HG02885 (cell line): ENCODE measurements at regions not wholly inside any gene's neighbourhood (a gene's known extent, or its start where the extent isn't known, plus 50 kb on each side); places are given as distances from the start of the nearest gene placed in this dataset.

Source experiments
- ATAC-seq: cut with Tn5 transposase; IDR thresholded peaks from one replicate; pipeline ENCODE4 v1.9.1; 2021; ENCODE audit warnings: mild to moderate bottlenecking; ENCODE audit not compliant: unreplicated experiment, poor library complexity

DNA sequence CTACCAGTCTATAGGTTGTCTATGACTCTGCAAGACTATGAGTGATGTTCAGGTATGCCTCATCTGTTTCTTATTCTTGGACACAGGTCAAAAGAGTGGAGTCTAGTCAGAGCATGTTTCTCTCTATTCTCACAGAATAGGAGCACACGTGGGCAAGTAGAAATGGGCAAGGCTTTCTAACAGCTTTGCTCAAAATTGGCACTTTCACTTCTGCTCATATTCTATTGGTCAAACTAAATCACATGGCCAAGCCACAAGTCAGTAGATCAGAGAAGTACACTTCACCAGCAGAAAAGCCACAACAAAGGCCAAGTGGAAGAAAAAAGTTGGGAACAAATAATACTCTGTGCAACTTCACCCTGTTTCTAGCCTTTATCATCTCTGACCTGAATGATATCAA lies 354.5 kb upstream of the SYNCRIP start:
- ATAC-seq, result peak; percentile 62

DNA sequence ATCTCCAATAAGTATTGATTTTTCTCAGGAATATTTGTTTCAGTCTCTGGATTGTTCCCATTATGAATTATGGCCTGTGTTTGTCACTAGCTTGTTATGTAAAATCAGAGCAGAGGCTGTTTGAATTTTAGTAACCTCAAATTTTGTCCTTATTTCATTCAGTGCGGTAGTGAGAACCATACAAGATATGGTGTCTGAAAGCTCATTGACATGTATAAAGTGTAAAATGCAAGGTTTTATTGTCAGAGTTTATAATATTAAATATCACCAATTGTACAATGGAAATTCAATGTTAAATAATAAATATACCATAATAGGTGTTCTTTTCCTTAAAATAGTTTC lies 353.3 kb upstream of the SYNCRIP start:
- no peak for ATAC-seq

DNA sequence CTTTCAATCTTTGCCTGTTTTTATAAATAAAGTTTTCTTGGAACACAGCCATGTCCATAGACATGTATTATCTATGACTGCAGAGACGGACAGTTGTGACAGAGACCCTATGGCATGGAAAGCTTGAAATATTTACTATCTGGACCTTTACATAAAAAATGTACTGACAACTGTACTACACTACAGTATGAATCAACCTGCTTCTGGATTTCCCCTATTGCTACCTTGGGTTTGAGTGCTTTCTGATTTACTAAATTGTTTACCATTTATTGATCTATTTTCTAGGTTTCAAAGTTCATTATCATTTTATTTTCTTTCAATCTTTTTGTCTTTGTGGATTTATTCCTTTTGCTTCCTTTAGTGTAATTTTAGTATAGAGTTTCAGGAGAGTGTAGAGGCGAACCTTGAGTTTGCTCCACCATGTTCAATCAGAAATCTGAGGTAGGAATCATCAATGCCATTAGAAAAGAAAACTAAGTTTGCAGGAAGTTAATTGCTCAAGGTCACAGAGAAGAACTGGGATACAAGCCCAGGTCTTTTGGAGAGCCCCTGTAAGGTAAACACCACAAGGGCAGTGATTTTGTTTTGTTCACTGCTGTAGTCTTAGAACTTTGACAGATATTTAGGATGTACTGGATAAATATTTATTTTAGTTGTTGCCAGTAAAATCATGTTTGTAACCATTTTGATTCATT lies 352.8 kb upstream of the SYNCRIP start:
- no peak for ATAC-seq

DNA sequence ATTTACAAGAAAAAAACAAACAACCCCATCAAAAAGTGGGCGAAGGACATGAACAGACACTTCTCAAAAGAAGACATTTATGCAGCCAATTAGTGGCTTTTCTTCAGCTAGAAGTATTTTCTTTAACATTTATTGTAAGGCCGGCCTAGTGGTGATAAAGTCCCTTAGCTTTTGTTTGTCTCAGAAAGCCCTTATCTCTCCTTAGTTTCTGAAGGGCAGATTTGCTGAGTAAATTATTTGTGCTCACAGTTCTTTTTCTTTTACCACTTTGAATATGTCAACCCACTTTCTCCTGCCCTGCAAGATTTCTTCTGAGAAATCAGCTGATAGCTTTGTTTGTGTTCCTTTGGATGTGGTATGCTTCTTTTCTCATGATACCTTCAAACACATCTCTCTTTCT lies 344.0 kb upstream of the SYNCRIP start:
- ATAC-seq, result no peak

DNA sequence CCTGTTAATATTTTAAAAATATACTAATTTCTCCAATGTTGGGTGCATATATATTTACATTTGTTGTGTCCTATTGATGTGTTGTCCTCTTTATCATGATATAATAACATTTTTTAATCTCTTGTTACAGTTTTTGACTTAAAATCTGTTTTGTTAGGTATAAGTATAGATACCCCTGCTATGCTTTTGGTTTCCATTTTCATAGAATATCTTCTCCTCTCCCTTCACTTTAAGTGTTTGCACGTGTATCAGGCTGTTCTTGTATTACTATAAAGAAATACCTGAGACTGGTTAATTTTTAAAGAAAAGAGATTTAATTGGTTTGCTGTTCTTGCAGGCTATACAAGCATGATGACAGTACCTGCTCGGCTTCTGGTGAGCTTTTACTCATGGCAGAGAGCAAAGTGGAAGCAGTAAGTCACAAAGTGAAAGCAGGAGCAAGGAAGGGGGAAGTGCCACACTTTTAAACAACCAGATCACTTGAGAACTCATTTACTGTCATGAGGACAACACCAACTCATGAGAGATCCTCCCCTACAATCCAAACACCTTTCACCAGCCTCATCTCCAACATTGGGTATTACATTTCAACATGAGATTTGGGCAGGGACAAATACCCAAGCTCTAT lies 340.5 kb upstream of the SYNCRIP start:
- ATAC-seq, result peak; percentile 76

DNA sequence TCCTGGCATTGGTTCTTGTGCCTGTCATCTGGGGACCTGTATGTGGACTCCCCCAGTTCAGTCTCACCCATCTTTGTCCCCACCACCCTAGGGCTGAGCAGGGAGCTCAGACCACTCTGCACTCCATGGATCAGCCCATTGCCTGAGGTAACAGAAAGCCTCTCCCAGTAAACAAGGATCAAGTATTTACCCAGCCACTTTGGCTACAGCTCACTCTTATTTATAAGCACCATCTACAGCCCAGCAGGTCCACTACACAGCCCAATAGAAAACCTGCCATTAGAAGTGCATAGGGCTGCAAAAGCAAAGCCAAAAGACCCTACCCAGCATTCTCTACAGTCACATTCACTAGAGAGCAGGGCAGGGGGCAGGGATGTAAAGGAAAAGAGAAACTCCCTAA lies 335.0 kb upstream of the SYNCRIP start:
- no peak for ATAC-seq

DNA sequence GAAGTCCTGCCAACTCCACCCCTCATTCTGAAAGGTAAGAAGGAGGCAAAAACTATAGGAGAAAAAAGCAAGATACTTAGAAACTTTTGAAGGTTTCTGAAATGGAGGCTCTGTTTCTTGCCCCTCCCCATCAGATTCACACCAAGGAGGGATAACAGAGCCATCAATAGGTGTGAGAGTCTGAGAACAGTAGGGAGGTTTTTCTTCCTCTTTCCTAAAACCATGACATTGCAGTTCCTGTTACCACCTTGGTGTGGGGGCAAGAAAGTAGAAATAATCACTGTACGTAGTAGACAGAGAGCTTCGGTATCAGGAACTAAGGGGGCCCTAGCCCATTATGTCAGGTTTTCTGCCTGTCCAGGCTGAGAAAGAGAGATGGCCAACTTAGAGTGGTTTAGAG lies 333.3 kb upstream of the SYNCRIP start:
- peak; percentile 85 for ATAC-seq

DNA sequence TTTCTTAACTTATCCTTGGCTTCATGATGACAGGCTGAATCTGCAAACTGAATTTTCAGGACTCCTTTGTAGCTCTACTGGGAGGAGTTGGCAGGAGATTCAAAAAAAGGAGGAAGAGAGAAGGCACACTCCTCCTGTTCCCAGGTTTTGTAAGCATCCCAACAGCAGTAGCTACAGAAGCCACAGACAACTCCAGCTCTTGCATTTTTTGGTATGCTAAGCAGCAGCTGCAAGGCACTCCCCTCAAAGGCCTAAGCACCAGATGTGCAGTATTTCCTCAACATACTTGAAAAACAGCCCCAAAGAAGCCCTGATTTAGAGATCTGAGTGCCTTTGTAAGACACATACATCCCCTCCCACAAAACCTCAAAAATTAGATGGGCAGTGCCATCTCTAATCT lies 328.6 kb upstream of the SYNCRIP start:
- no peak for ATAC-seq

DNA sequence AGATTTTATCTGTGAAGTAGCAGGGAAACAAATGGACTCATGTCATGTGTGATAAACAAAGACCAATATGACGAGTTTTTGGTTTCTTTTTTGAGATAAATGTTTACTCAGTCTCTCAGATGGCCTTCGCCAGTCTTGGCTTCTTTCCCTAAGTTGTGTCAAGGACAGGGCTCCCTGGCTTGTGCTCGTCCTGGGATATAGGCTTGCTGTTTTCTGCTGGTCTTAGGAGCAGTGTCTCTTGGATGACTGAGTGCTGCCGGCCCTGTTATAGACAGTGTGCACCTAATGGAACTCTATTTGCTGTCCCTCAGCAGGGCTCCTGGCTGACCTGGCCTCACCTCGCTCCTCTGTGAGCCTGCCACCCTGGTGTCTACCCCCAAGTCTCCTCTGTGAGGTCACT lies 324.1 kb upstream of the SYNCRIP start:
- no peak for ATAC-seq

DNA sequence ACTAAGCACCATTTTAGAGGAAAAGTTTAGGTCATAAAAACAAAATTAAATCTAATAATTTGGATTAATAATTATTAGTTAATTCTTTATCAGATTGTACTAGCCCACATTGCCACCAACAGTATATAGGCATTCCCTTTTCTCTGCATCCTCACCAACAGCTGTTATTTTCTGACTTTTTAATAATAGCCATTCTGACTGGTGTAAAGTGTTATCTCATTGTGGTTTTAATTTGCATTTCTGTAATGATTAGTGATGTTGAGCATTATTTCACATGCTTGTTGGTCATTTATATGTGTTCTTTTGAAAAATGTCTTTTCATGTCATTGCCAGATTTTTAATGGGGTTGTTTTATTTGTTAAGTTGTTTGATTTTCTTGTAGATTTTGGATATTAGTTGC lies 319.1 kb upstream of the SYNCRIP start:
- ATAC-seq, result no peak

DNA sequence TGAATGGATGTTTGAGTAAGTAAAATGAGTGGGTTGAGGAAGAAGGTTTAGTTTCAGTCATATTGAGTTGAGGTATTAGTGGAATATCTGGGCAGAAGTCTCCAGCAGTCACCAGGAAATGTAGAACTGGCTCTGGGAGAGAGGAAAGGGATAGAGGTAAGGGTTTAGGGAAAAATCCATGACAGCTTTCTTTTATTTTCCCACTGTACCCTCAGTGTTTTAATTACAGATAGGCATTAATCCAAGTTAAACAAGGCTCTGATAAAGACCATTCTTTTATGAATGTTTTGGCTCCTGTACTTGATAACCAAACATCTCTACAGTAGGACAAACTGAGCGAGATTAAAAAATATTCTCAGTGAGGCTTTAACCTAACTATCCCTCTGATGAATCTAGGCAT lies 318.4 kb upstream of the SYNCRIP start:
- no peak for ATAC-seq

DNA sequence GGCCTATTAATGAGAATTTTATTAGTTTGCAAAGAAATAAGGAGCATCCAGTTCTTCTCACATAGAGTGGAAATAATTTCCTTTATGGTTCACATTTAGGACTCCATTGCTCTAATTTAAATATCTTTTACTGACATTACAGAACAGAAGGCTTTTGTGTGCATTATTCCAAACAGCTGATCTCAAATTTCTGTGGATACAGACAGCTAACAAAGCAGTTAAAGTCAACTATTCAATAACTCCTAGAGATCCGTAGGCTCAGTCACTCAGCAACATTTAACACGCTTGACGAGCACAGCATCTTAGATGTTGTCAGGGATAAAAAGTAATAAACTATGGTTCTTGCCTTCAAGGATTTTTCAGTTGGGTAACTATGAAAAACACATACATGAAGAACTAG lies 305.8 kb upstream of the SYNCRIP start:
- no peak for ATAC-seq

DNA sequence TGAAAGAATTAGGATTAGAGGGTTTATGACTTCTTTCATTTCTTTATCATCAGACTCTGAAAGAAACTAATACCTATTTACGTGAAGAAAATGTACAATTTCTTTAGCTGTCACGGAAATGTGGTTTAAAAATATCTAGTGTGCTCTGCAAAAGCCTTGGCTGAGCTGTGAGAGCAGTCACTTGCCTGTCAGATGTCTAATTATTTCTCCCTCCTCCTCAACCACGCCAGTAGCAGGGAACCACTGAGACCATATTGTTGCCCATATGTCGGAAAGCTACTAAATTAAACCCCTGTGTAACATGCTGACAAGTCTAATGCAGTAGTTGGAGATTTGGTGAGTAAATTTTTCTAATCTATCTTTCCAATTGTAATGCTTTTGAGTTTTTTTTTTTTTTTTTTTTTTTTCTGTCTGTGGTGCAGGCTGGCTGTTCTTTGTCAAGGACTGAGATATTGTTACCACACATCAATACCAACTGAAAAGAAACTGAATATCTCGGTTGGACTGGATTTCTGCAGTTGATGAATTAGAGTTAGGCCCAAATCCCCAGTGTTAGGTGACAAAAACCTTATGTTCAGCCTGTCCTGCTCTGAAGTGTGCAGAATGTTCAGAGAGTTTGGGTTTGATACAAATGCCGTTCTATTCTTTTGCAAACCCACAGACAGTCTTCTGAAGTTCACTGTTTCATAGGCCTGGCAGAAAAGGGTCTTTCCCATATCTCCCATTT lies 302.9 kb upstream of the SYNCRIP start:
- no peak for ATAC-seq

DNA sequence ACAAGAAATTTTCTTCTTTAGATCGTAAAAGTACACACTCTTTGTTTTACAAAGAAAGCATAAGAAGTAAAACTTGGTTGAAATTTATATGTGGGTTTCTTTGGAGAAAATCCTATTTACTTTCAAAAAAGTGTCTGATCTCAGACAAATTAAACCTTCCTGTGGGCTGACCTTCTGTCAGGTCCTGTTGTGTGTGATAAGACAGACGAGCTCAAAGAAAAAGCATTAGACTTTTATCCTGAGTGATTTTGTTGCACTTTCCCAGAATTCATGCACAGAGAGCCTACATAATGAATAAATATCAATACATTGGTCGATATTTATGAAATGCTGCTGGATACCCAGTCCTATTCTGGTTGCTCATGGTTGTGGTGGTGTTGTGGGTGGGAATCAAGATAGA lies 302.1 kb upstream of the SYNCRIP start:
- ATAC-seq, result no peak

DNA sequence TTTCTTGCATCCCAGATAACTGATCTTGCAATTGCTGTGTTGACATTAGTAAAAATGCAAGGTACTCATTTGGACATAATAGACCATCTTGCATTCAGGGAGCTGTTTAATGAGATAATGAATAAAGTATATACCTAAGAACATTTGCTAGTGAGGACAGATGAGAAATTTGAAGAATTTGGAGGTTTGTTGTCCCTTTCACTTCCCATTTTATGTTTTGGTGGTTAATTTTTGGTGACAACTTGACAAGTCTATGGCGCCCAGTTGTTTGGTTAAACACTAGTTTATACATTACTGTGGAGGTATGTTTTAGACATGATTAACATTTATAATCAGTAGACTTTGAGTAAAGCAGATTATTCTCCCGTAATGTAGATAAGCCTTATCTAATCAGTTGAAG lies 300.2 kb upstream of the SYNCRIP start:
- ATAC-seq, result no peak

DNA sequence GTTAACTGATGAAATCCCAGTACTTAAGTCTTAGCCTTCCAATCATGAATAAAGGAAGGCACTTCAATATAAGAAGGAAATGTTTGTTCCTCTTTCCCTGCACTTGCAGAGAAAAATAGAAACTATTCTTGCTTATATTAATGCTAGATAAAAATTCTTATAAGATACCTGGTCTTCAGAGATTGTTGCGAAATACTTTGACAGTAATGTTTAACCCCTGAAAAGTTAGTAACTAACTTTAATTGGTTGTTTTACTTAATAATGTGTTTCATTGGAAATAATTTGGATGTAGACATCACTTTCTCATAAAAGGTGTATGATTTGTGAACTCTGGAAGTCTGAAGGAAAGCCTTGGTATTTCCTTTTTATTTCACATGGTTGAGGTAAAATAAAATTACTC lies 294.2 kb upstream of the SYNCRIP start:
- ATAC-seq, result no peak

DNA sequence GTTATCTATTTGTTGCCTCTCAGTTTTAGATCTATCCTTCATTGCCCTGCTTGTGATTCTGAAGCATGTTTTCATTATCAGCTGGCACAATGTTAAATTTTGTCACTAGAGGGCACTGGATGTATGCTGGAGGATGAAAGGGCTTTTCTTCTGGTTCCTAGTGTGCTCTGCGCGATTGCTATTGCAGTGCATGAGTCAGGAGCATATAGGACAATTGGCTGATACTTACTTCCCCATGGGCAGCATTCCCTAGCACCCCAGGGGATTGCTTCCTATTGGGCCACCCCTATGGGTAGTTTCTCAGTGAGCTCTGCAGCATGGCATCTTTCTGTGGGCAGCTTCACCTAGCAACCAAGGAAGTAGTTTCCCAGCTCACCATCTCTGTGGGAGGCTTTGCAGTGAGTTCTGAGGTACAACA lies 280.3 kb upstream of the SYNCRIP start:
- peak; percentile 94 for ATAC-seq

DNA sequence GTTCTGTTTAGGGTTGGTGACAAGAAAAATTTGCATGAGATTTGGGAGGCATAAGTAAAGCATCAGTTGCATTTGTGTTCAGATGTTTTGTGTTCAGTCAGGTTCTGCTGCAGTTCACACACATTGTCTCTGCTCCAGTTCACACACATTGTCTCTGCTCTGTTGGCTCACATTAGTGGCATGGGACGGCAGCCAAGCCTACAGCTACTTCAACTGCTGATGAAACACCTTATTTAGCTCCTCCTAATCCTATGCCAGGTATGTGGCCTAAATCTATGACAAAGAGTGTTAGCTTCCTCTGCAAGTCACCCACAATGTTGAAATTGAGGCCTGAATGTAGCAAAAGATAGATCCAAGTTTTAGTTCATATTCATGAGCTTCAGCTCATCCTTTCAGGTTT lies 278.1 kb upstream of the SYNCRIP start:
- ATAC-seq, result no peak

DNA sequence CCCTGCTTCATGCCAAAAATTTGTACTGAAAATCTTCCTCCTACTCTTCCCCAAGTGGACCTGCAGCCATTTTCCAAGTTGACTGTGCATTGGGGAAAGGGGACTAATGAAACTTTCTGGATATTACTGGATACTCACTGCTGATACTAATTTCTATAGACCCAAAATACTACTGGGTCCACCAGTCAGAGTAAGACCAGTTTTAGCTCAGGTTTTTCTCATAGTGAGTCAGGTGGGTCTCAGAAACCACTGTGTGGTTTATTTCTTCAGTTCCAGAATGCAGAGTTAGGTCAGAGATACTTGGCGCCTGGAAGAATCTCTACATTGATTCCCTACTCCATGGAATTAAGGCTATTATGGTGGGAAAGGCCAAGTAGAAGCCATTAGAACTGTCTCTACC lies 274.8 kb upstream of the SYNCRIP start:
- no peak for ATAC-seq

DNA sequence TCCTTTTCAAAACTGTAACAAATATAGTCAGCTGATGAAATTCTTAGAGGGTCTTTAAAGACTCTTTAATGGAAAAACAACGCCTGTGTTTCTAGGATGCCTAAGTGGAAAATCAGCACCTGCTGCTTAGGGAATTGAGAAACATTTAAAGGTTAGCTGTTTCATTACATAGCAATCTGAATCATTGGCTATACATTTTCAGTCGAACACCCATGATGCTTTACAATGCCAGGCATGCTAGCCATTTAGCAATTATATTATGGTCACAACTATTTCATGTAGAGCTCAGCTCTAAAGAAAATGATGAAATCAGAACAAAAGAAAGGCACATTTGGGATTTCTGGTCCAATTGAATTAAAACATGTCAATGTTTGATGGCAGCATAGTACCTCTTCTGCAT lies 270.3 kb upstream of the SYNCRIP start:
- ATAC-seq, result no peak

DNA sequence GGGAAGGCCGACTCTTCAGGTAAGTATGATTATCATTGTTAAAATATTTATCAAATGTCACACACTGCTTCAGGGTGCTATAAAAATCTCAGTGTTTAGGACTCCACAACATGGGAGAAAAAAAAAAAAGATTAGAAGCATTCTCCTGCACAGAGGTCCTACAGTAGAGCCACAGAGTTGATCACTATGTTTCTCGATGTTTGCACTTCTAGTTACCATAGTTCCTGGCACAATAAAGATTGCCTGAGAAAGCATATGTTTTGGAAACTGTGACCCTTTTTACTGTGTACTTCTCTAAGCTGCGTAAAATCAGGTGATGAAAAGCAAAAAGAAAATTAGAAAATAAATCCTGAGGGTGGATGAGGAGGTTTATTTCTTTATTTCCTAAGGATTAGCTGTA lies 269.9 kb upstream of the SYNCRIP start:
- ATAC-seq, result no peak

DNA sequence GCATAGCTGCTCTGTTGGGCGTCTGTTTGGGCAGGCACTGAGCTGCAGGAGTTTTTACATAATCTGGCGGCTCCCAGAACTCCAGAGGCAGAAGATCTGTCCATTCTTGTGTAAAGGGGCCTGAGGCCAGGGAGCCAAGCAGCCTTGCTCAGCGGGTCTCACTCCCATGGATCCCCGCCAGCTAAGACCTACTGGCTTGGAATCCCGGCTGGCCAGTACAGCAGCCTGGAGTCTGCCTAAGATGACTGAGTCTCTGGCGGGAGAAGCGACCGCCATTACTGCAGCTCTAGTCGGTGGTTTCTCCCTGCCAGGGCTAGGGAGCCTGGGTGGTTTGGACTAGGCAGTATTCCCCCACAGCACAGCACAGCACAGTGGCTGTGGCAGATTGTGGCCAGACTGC lies 268.4 kb upstream of the SYNCRIP start:
- ATAC-seq, result no peak
